ENCODE measurements at regions not wholly inside any gene's neighbourhood (a gene's known extent, or its start where the extent isn't known, plus 50 kb on each side); places are given as distances from the start of the nearest gene placed in this dataset.

DNA sequence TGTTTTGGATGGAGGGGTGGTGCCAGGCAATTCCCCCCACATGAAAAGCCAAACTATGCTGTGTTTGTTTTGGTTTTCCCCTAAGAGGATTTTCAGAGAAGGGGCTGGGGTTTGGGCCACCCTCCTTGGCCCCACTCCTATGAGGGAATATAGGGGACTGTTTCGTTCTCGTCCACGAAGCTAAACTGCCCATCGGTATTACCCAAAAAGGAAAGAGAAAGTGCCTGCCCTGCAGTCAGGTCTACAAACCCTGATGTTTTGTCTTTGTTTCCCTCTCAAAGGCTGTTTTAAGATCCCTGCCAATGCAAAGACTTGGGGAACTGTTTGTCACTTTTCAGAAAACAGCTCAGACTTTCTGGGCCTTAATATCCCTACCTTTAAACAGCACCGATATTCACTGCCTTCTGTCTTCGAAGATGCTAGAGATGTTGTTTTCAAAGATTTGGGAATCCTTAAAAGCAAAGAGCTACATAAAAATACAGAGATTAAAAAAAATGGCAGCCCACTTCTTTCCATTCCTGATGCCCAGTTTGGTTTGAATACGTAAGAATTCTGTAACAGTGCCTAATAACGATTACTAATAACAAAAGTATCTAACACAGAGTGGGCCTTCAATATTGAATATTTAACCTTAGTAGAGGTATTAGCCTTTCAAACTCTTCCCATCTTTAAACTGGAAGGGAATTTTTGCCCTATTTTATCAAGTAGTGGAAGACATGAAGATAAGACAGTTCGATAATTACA is 518.4 kb downstream of the MED13L start:
- no peak for DNase-seq (ENCODE audit: low read depth)

DNA sequence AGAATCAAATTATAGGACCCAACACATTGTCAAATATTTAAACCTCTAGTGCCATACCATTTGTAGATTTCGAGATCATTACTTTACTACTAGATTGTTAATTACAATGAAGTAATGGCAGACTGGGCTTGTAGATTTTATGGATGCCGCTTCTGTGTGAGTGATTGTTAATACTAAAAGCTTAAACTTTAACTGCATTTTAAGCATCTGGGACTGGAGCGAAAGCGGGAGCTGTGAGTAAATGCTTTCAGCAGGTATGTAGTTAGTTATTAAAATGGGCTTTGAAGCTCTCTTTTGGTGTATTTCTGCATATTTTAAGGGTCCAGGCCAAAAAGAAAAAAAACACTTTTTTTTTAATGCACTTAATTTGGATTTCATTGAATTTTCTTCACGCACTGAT is 519.3 kb downstream of the MED13L start:
- DNase-seq (ENCODE audit: low read depth), result no peak

DNA sequence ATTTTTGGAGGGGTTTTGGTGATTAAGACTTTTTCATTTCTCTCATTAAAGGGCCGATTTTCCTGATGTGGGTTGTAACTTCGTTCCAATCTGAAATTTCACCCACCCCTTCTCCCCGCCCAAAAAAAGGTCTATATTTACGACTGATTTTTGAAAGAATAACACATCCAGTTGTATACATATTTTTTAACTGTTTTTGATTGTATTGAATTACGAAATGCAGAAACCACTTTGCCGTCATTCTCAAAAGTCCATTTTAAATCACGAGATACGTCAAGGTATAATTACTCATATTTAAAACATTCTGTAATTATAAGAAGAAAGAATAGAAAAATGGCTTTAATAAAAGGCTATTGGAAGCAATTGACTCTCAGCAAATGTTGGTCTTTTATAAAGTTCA is 520.7 kb downstream of the MED13L start:
- DNase-seq (ENCODE audit: low read depth), result no peak

DNA sequence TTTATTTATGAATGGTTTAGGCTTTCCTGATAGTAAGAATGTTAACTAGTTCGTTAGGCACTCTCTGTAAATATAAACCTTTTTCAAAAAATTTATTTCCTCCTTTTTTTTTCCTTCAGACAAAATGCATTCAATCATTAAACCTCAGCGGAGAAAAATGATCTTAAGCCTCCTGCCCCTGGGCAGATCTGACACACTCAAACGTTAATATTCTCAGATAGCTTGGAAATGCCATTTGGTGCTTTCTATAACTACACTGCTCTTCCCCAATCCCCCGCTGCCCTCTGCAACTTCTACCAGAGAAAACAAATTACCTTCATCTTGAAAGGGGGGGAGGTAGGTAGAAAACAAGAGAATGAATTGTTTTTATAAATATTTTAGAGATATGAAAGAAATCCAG is 521.2 kb downstream of the MED13L start:
- no peak for DNase-seq (ENCODE audit: low read depth)

DNA sequence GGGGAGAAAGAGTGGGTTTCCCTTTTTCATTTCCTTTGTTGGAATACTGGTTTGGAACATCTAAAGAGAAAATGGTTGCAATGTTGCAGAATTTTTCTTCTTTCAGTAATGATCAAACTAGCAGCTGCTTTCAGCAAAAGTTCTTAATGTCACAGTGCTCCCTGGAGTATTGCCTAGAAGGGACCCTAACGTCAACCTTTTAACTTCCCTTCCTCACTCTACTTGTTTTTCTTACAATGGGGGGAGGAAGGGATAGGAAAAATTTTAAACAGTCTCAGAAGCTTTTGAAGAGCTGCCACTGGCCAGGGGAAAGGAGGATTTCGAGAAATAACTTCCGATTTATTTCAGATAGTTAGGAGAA is 521.8 kb downstream of the MED13L start:
- DNase-seq (ENCODE audit: low read depth), result no peak

DNA sequence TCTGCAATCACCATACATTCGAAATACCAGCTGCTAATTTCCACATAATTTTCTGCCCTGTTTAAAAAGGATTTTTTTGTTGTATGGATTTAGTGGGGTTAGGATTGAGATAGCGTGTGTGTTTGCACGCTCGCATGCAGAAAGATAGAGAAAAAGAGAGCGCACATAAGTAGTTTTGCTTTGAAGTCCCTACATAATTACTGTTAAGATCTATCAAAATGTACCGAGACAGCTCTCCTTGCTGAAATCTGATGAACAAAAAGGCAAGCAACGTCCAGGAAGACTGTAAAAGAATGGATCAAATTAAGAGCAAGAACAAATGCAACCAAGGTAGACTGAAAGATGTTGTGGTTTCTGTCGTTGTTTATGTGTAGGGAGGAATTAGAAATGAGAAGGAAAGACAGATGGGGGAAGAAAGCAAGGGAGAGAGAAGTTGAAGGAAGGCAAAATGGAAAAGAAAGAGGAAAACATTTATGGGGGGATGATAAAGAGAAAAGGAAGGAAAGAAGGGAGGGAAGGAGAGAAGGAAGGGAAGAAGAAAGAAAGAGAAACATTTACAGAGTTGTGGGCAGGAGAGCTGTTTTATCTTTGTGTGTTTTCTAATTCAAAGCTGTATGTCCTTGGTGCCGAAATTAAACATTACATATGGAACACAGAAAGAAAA is 522.3 kb downstream of the MED13L start:
- no peak for DNase-seq (ENCODE audit: low read depth)

DNA sequence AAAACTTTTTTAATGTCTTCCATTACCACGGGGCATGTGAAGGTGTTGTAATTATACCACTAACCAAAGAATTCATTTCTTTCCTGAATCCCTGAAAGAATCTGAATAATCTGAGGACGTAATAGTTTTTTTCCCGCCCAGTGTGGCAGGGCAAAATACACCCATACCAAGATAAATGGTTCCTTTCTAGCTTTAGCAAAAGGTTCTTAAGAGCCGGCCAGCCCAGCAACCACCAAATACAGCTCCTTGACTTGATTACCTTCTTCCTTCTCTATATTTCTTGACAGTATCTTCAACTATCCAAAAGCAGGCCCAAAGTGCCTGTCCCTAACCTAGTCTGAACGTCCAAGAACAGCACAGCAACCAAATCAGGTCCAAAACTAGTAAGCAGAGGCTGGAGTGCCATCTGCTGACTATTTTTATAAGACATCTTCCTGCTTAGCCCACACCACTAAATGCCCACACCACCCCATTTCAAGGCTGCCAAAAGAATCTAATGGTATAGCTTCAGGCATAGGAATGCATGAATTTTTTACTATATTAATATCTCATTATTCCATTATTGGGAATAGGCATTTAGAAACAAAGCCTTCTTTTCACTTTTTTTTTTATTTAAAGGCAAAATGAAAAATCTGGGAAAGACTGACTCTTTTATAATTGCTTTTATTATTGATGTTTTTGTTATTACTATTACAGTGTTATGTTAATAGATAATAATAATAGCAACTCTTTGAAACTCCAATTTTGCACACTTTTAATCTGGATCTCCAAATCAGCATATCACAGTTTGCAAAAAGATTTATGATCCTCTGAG is 524.4 kb downstream of the MED13L start:
- peak; percentile 61 for DNase-seq (ENCODE audit: low read depth)

DNA sequence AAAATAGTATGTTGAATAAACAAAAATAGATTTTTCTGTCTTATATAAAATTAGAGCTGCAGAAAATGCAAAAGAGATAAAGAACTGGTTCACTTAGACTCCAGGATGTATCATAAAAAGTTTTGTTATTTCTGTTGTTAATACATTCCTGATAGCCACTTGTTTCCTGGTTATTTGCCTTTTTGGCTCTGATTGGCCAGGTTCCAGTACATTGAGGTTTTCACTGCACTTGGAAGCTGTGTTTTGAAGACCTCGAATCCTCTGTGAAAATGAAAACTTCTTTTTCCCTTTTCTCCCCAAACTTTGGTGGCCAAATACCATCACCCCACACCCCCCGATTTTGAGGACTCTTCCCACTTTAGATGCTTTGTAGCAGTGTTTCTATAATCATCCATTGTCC is 525.3 kb downstream of the MED13L start:
- no peak for DNase-seq (ENCODE audit: low read depth)

DNA sequence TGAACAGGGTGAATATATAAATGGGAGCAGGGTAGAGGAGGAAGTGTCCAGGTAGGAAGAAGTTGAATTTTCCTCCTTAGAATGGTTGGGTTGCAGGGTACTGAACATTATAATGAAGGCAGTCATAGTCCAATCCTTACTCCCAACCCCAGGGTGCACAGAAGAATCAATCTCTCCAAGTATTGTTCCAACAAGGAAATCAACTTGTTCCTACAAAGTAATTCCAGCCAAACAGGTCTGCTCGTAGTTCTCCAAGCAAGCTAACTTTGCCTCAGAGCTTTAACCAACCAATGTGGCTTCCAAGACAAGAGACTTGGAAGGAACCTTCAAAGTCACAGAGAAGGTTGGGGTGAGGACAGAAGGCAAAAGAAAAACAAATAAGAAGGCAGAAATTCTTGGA is 527.2 kb downstream of the MED13L start:
- DNase-seq (ENCODE audit: low read depth), result no peak

DNA sequence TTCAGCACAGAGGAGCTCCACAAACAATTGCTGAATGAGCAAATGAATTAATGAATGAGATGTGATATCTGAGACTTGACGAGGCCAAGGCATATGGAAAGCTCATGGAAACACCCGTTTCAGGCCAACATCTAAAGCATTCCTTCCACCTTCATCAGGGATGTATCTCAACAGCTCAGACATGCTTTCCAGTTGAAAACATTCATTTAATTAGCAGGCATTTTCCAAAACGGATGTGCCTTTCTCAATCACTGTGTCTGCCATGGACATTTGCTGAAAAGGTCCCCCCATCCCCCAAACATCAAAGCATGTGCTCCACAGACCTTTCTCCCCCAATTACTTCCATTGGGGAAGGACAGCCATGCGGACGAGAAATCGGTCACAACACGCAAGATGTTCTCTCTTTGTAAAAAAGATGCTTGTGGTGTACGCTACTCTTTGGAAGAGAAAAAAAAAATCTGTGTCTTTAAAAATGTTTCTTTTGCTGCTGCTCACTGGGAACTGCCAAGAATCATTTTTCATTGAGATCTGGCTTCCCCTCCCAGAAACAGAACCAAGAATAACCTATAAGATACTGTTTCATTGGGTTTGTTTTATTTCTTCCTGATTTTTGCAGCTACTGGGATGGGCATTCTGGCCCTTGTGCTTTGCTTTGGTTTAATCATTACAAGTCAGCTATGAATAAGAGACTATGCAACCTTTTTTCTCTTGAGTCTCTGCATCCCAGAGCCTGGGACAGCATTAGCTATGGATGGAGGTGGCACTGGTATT is 528.2 kb downstream of the MED13L start:
- no peak for DNase-seq (ENCODE audit: low read depth)

DNA sequence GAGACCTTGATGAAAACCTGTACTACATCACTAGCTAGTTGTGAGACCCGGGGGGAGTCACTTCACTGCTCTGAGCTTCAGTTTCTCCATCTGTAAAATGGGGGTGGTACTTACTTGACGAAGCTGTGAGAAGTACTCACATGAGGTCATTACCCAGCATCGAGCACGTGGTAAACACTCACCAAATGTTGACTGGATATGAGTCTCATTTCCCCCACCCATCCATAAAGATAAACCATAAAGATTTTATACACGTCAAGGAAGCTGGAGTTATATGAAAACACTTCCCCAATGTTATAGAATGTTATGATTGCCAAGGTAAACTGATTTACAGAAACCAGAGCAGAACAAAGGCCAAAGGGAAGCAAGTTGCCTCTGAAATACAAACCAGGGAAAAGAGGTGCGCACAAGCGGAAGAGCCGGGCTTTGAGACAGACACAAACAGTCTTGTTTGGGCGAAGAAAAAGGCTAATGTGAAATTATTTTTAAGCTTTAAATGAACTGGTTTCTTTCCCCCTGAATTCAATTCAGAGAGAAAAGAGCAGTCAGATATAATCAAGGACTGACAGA is 536.8 kb downstream of the MED13L start:
- DNase-seq (ENCODE audit: low read depth), result no peak

DNA sequence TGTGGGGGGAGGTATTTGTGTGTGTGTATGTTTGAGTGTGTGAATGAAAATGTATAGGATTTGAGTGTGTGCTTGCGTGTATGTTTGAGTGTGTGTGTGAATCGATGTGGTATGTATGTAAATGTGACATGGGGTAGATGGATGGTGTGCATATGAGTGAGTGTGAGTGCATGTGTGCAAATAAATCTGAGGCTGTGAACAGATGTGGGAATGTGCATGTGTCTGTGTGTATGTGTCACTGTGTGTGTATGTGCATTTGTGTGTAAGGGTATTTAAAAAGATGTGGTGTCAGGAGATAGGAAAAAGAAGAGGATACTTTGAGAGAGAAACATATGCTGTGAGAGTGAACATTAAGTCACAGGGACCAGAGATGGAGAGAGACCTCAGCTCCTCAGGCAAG is 539.6 kb downstream of the MED13L start:
- DNase-seq (ENCODE audit: low read depth), result no peak

DNA sequence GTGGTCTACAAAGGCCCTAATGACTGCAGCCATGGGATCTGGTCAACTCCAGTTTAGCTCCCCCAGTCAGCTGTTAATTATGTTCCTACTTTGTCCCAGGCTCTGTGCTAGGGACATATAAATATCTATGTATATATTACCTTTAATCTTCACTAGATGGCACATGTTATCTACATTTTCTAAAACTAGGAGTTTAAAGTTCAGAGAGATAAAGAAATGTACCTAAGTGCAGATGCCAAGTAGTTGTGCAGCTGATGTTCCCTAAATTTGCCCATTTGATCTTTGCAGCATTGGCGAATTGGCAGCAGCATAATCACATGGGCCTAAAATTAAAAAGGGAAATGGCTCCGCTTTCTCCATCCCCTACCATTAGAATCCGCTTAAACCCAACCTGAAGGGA is 541.1 kb downstream of the MED13L start:
- DNase-seq (ENCODE audit: low read depth), result no peak

DNA sequence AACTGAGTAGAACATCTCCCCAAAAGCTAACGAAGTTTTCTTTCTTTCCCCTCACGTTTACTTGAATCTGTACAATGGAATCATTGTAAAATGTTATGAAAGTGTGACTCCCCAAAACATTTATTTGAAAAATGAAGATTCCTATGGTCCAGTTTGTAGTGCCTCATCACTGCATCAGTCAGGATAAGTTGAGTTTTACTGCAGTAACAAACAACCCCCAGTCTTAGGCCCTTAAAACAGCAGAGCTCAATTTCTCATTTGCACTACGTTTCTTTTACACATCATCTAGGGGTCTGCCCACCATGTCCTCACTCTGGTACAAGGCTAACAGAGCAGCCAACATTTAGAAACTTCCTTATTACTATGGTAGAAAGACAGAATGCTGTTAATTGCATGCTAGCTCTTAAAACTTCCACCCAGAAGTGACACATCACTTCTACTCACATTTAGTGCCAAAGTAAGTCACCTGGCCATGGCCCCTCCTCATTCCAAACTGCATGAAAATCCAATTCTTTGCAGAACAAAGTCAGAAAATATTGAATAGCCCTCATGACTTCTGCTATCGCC is 546.4 kb downstream of the MED13L start:
- no peak for DNase-seq (ENCODE audit: low read depth)

DNA sequence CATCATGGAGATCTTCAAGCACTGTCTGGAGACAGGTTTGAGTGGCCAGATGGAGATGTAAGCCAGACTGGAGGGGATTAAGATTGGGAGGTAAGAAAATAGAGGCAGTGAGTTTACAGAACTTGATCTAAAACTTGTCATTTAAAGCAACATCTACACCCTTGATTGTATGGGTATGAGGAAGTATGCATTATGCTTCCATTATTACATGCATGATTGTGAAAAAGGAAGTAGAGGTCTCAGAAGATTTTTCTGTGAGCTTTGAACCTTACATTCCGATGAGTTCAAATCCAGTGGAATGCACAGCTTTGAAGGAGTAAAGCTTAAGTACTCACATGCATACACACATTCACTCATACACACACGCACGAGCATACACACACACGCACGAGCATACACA is 550.8 kb downstream of the MED13L start:
- DNase-seq (ENCODE audit: low read depth), result no peak

DNA sequence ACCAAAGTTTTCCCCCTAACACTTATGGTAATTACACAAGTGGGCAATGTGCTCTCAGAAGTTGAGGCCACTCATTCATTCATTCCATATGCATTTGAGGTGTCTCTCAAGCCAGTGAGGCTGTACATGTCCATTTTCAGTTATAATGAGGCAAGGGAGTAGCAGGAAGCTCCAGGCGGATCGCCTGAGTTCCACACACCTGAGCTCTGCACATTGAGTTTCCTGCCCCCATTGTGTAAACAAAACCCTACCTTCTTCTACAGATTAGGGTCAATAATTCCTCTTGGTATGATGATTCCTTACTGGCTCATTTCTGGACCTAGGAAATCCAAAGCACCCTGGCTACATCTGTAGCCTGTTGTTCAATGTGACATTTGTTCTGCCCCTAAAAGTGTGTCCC is 555.3 kb downstream of the MED13L start:
- no peak for DNase-seq (ENCODE audit: low read depth)

DNA sequence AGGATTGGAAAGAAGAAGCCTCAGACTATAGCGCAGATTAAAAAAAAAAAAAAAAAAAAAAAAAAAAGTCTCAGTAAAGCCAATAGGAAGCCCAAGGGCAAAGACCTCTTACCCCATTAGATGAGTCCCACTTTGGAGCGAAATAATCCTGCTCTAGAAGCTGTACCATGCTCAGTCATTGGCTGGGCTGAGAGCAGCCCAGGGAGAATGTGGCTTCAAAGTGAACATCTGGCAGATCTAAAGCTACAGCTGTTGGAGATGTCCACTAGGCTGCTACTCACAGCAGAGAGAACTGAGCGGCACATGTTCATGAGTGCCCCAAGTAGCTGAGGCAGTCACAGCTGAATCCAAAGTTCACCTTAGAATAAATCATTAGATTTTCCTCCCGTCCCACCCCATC is 560.9 kb downstream of the MED13L start:
- DNase-seq (ENCODE audit: low read depth), result no peak

DNA sequence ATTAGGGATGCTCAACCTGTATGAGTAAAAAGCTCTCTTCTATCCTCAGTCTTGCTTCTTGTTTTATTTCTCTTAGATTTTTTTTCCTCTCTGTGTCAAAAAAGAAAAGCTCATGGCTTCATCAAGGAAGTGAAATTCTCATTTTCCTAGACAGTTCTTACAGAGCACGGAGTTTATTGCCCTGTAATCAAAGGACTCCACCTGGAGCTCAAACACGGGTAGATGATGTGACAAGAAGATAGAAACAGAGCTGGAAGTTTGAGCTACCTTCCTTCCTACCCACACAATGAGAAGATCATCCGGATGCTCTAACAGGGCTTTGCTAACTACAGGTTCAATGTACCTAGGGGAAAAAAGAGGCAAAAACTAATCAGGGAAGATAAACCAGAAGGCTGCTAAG is 564.8 kb downstream of the MED13L start:
- DNase-seq (ENCODE audit: low read depth), result no peak

DNA sequence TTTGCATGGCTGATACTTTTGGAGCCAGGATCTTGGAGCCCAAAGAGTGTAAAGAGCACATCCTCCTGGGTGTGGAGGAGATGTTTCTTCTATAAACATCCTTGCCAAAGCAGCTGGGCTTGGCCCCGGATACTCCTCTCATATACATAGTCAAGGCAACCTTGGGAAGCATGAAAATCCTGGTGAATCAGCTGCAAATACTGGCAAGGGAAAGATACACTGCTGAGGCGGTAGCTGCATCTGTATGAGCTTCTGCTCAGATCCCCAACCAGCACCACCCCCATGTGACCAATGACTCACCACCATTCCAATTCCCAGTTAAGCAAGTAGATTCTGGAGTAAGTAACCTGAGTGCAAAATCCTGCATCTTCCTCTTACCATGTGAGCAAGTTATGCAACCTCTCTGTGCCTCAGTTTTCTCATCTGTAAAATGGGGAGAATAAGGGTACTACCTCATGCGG is 567.4 kb downstream of the MED13L start:
- peak; percentile 83 for DNase-seq (ENCODE audit: low read depth)

DNA sequence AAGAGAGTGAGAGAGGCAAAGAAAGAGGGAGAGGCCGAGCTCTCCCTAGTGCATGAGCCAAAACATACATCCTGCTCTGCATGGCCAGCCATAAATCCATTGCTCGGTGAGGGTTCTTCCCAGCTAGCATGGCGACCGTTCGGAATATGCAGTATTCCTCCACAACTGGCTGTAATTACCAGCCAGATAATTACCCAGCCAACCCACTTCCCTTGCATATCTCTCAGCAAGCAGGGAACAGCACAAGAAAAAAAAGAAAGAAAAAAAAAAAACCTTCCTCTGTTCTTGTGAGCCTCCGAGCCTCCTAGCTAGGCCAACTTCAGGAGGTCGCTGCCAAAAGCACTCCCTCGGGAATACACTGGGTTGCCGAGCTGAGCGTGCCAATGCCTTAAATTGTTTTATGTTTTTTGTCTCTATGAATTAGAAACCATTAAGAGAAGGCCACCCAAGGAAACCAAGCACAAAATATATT is 567.9 kb downstream of the MED13L start:
- peak; percentile 34 for DNase-seq (ENCODE audit: low read depth)

DNA sequence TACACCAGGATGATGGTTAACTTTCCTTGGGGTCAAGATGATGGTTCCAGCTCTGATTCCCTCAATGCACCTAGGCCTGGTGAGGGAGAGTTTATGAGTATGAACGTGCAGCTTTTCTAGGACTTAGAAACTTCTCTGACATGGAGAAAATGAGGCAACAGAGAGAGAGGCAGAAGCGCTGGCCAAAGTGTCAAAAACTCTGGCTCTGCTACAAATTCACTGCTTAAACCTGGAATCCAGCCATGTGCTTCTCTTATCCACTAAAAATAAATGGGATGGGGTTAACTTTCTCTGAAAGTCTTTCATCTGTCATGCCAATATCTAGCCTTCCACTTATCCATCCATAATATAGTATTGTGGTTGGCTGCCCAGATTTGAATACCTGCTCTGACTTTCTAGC is 568.7 kb downstream of the MED13L start:
- no peak for DNase-seq (ENCODE audit: low read depth)
